GM12873 (cell line): ENCODE measurements at regions not wholly inside any gene's neighbourhood (a gene's known extent, or its start where the extent isn't known, plus 50 kb on each side); places are given as distances from the start of the nearest gene placed in this dataset.

Experiments
- CTCF ChIP-seq: IDR thresholded peaks from 2 replicates; pipeline ENCODE4 v1.5.1; 2012; ENCODE audit warnings: low read depth, mild to moderate bottlenecking, moderate library complexity, low read length, control low read depth; ENCODE audit not compliant: insufficient read depth; ENCODE audit errors: missing control alignments

- no peak for TF ChIP-seq CTCF
Measured at GRCh38 chr4:85302193-85302736, 172.7 kb upstream of the ARHGAP24 start.

- TF ChIP-seq CTCF = no peak
Measured at GRCh38 chr4:85302756-85303155, 172.2 kb upstream of the ARHGAP24 start.

GRCh38 chr4:85318415-85318814 lies 156.5 kb upstream of the ARHGAP24 start:
- no peak for TF ChIP-seq CTCF

GRCh38 chr4:85358831-85359230 lies 116.1 kb upstream of the ARHGAP24 start:
- no peak for TF ChIP-seq CTCF

GRCh38 chr4:85362550-85362949 lies 112.4 kb upstream of the ARHGAP24 start:
- no peak for TF ChIP-seq CTCF

GRCh38 chr4:85367815-85368214 lies 107.1 kb upstream of the ARHGAP24 start:
- no peak for TF ChIP-seq CTCF

GRCh38 chr4:85368240-85368639 lies 106.7 kb upstream of the ARHGAP24 start:
- TF ChIP-seq CTCF = no peak
